Spleen (tissue), 11 donors: ENCODE measurements at regions not wholly inside any gene's neighbourhood (a gene's known extent, or its start where the extent isn't known, plus 50 kb on each side); places are given as distances from the start of the nearest gene placed in this dataset.

Experiments
- DNase-seq: peaks from one replicate; pipeline ENCODE4 v3.0.0-alpha.2; 2020
- H3K27ac ChIP-seq, 8 donors: fragments of 200-600 bp; sonication (generic) in 7 of 8; 1 replicate in 4 of 8; 2 replicates in 4 of 8; pipeline versions ENCODE4 v1.5.0 to v1.8.0; 2016 to 2021; ENCODE audit warnings: inconsistent platforms in 4 of 8, mild to moderate bottlenecking in 4 of 8, moderate library complexity in 1 of 8
- H3K27me3 ChIP-seq, 7 donors: fragments of 200-600 bp; sonication (generic) in 6 of 7; replicated peaks in 1 of 7; 1 replicate in 4 of 7; 2 replicates in 3 of 7; pipeline versions ENCODE4 v1.5.0 to v1.8.0; 2016 to 2021; ENCODE audit warnings: inconsistent platforms in 3 of 7, mild to moderate bottlenecking in 1 of 7
- H3K36me3 ChIP-seq, 6 donors: fragments of 200-600 bp; sonication (generic) in 5 of 6; 1 replicate in 4 of 6; 2 replicates in 2 of 6; pipeline versions ENCODE4 v1.5.0 to v1.8.0; 2016 to 2021; ENCODE audit warnings: inconsistent platforms in 2 of 6
- H3K4me1 ChIP-seq, 6 donors: fragments of 200-600 bp; sonication (generic) in 5 of 6; 1 replicate in 3 of 6; 2 replicates in 3 of 6; pipeline versions ENCODE4 v1.5.0 to v1.8.0; 2016 to 2021; ENCODE audit warnings: inconsistent platforms in 3 of 6
- H3K4me3 ChIP-seq, 8 donors: fragments of 200-600 bp; sonication (generic) in 7 of 8; 1 replicate in 4 of 8; 2 replicates in 4 of 8; pipeline versions ENCODE4 v1.5.0 to v1.8.0; 2016 to 2021; ENCODE audit warnings: inconsistent platforms in 4 of 8, mild to moderate bottlenecking in 4 of 8, moderate library complexity in 2 of 8
- H3K9me3 ChIP-seq, 8 donors: fragments of 200-600 bp; sonication (generic) in 7 of 8; 1 replicate in 4 of 8; 2 replicates in 4 of 8; pipeline versions ENCODE4 v1.5.0 to v1.8.0; 2016 to 2021; ENCODE audit warnings: inconsistent platforms in 4 of 8
- POLR2A ChIP-seq, 3 donors: fragments of 450-650 bp; IDR thresholded peaks; one replicate each; pipeline ENCODE4 v1.5.1; 2017; ENCODE audit warnings: antibody characterized with exemption in 3 of 3, mild to moderate bottlenecking in 1 of 3
- POLR2AphosphoS5 ChIP-seq, 3 donors: sonication (generic); formaldehyde crosslinking; IDR thresholded peaks; one replicate each; pipeline ENCODE4 v1.5.1; 2017; ENCODE audit warnings: antibody characterized with exemption in 3 of 3
- WGBS, 5 donors: extraction: QIAGEN DNeasy Blood & Tissue Kit in 3 of 5; methylation state at CpG; one replicate each; pipeline versions ENCODE4 v1.1.5 to v1.1.7; 2013 to 2018; 5-methylcytosine and 5-hydroxymethylcytosine counted together
- intact Hi-C: fragments of 100-400 bp; cut with DNase I; formaldehyde crosslinking; loops from one replicate; pipeline ENCODE4 v1.15.0; 2023; ENCODE audit warnings: low total_unique reads
- TF ChIP-seq, protein P1 (sequence below), 11 experiments: fragments of 200-600 bp in 7 of 11; fragments of 450-650 bp in 4 of 11; sonication (generic) in 4 of 11; IDR thresholded peaks in 8 of 11; conservative IDR thresholded peaks in 3 of 11; 1 replicate in 7 of 11; 2 replicates in 4 of 11; pipeline versions ENCODE4 v1.4.0 to v1.8.0; 2016 to 2021; ENCODE audit warnings: antibody characterized with exemption in 11 of 11, inconsistent platforms in 4 of 11, mild to moderate bottlenecking in 1 of 11
- donor health status: healthy with polysubstance abuse.
- donor health status: DM: no; HTN: no; CAD: no; lungs with moderate emphysema.
- donor health status: DM: no; HTN: no; CAD: no.
- donor health status: Bipolar disorder and iron deficiency.
- donor health status: healthy.
- donor health status: DM: no; HTN: no; CAD: no.
- donor health status: DM: yes; HTN: yes; CAD: no.

DNA sequence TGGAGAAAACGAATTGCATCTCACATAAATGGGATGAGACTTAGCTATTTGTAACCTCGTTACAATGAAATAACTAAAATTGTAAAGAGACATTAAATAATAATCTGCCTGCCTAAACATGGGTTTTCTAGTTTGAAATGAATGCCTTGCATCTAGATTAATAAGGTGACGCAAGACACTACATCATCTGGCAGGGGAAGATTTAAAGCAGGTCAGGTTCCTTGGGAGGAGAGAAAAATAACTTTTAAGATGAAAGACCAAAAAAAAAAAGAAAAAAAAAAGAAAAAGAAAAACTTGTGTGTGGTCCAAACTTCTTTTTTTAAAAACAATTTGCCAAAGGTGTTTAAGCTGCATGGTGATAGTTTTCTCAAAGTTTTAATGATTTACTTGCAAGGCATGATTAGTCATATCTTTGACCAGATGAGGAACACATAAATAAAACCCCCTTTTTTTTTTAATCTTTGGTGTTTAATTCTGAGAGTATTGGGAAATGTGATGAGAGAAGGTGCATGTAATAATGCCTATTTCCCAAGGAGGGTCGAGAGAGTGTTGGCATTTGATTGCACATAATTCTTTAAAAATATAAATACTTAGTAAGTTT lies 122.9 kb upstream of the ADAMTSL1 start:
- H3K4me1 ChIP-seq: no peaks in the 10 kb centered on the region
- no peaks in the 10 kb centered on the region for H3K27me3 ChIP-seq
- no peak overlapping the region for H3K4me3 ChIP-seq
- intact Hi-C loops: no loop called here
- 74 to 85% (median 78%) methylated on average over 4 of the region's 4 CpGs for WGBS, 5 donors
- H3K27ac ChIP-seq: no peak overlapping the region
- no peaks in the 10 kb centered on the region for H3K9me3 ChIP-seq
- no peak for DNase-seq
- no peak for TF ChIP-seq POLR2A (IDR thresholded peaks at IDR 0.05)
- no peaks in the 10 kb centered on the region for H3K36me3 ChIP-seq

GRCh38 chr9:18352711-18353110 lies 121.2 kb upstream of the ADAMTSL1 start:
- DNase-seq: no peak
- no peak overlapping the region for H3K27ac ChIP-seq
- no peaks in the 10 kb centered on the region for H3K27me3 ChIP-seq
- no peaks in the 10 kb centered on the region for H3K9me3 ChIP-seq
- intact Hi-C loops: no loop called here
- no peaks in the 10 kb centered on the region for H3K36me3 ChIP-seq
- TF ChIP-seq POLR2AphosphoS5 (IDR thresholded peaks at IDR 0.05) (no peak), POLR2A (IDR thresholded peaks at IDR 0.05) (no peak)
- TF ChIP-seq, protein P1, sequence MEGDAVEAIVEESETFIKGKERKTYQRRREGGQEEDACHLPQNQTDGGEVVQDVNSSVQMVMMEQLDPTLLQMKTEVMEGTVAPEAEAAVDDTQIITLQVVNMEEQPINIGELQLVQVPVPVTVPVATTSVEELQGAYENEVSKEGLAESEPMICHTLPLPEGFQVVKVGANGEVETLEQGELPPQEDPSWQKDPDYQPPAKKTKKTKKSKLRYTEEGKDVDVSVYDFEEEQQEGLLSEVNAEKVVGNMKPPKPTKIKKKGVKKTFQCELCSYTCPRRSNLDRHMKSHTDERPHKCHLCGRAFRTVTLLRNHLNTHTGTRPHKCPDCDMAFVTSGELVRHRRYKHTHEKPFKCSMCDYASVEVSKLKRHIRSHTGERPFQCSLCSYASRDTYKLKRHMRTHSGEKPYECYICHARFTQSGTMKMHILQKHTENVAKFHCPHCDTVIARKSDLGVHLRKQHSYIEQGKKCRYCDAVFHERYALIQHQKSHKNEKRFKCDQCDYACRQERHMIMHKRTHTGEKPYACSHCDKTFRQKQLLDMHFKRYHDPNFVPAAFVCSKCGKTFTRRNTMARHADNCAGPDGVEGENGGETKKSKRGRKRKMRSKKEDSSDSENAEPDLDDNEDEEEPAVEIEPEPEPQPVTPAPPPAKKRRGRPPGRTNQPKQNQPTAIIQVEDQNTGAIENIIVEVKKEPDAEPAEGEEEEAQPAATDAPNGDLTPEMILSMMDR (IDR thresholded peaks at IDR 0.05 in 8 of 11, conservative IDR thresholded peaks at IDR 0.05 in 3 of 11): no peak
- 78 to 88% (median 83%) methylated on average over 3 of the region's 3 CpGs for WGBS, 5 donors
- H3K4me3 ChIP-seq: no peak overlapping the region
- no peaks in the 10 kb centered on the region for H3K4me1 ChIP-seq

- Histone ChIP-seq H3K36me3 (no peaks in the 10 kb centered on the region), H3K4me1 (no peaks in the 10 kb centered on the region), H3K27ac (no peak overlapping the region), H3K4me3 (no peak overlapping the region), H3K9me3 (no peaks in the 10 kb centered on the region), H3K27me3 (no peaks in the 10 kb centered on the region)
- no peak for TF ChIP-seq POLR2AphosphoS5 (IDR thresholded peaks at IDR 0.05)
- TF ChIP-seq, protein P1 (IDR thresholded peaks at IDR 0.05 in 8 of 11, conservative IDR thresholded peaks at IDR 0.05 in 3 of 11): no peak
- TF ChIP-seq POLR2A (IDR thresholded peaks at IDR 0.05): no peak
- intact Hi-C loops: no loop called here
- no peak for DNase-seq
These were observed 120.5 kb upstream of the ADAMTSL1 start for GRCh38 chr9:18353473-18353872.

- H3K9me3 ChIP-seq: no peaks in the 10 kb centered on the region
- DNase-seq: no peak
- intact Hi-C loops: no loop called here
- WGBS, 5 donors: 83 to 91% (median 84%) methylated on average over 1 of the region's 1 CpG
- H3K4me3 ChIP-seq: no peak overlapping the region
- TF ChIP-seq POLR2AphosphoS5 (IDR thresholded peaks at IDR 0.05) (no peak), POLR2A (IDR thresholded peaks at IDR 0.05) (no peak)
- TF ChIP-seq, protein P1 (IDR thresholded peaks at IDR 0.05 in 8 of 11, conservative IDR thresholded peaks at IDR 0.05 in 3 of 11): no peak
- no peak overlapping the region for H3K27ac ChIP-seq
- no peaks in the 10 kb centered on the region for H3K36me3 ChIP-seq
- no peaks in the 10 kb centered on the region for H3K27me3 ChIP-seq
- H3K4me1 ChIP-seq: no peaks in the 10 kb centered on the region
These were observed 116.6 kb upstream of the ADAMTSL1 start for GRCh38 chr9:18357321-18357720.

GRCh38 chr9:18358325-18358724 lies 115.6 kb upstream of the ADAMTSL1 start:
- Histone ChIP-seq H3K9me3 (no peaks in the 10 kb centered on the region), H3K36me3 (no peaks in the 10 kb centered on the region), H3K4me3 (no peak overlapping the region), H3K27me3 (no peaks in the 10 kb centered on the region), H3K27ac (no peak overlapping the region), H3K4me1 (peaks cover 0 to 4% (median 0%) of the 10 kb centered on the region in 6 donors)
- TF ChIP-seq POLR2A (IDR thresholded peaks at IDR 0.05) (no peak), POLR2AphosphoS5 (IDR thresholded peaks at IDR 0.05) (no peak)
- TF ChIP-seq, protein P1 (IDR thresholded peaks at IDR 0.05 in 8 of 11, conservative IDR thresholded peaks at IDR 0.05 in 3 of 11): no peak
- intact Hi-C loops: no loop called here
- no peak for DNase-seq
- WGBS, 5 donors: 78 to 89% (median 86%) methylated on average over 2 of the region's 2 CpGs
